VCaP (cell line): ENCODE measurements at regions not wholly inside any gene's neighbourhood (a gene's known extent, or its start where the extent isn't known, plus 50 kb on each side); places are given as distances from the start of the nearest gene placed in this dataset.

Experiments
- H3K27ac ChIP-seq: fragments of 450-650 bp; 2 replicates; pipeline ENCODE4 v1.5.1; 2017
- TF ChIP-seq, protein P1 (sequence below): fragments of 450-650 bp; conservative IDR thresholded peaks from 2 replicates; pipeline ENCODE4 v1.5.1; 2017; ENCODE audit warnings: mild to moderate bottlenecking, moderate library complexity

- TF ChIP-seq, protein P1, sequence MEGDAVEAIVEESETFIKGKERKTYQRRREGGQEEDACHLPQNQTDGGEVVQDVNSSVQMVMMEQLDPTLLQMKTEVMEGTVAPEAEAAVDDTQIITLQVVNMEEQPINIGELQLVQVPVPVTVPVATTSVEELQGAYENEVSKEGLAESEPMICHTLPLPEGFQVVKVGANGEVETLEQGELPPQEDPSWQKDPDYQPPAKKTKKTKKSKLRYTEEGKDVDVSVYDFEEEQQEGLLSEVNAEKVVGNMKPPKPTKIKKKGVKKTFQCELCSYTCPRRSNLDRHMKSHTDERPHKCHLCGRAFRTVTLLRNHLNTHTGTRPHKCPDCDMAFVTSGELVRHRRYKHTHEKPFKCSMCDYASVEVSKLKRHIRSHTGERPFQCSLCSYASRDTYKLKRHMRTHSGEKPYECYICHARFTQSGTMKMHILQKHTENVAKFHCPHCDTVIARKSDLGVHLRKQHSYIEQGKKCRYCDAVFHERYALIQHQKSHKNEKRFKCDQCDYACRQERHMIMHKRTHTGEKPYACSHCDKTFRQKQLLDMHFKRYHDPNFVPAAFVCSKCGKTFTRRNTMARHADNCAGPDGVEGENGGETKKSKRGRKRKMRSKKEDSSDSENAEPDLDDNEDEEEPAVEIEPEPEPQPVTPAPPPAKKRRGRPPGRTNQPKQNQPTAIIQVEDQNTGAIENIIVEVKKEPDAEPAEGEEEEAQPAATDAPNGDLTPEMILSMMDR = no peak
- H3K27ac ChIP-seq = no peak overlapping the region
These were observed 294.9 kb upstream of the ATP5MC3 start for GRCh38 chr2:175476374-175476773.

GRCh38 chr2:175475130-175475529 is 293.6 kb upstream of the ATP5MC3 start:
- TF ChIP-seq, protein P1 = no peak
- no peak overlapping the region for H3K27ac ChIP-seq

GRCh38 chr2:175468431-175469098 is 287.1 kb upstream of the ATP5MC3 start:
- no peak overlapping the region for H3K27ac ChIP-seq
- TF ChIP-seq, protein P1 = no peak

- TF ChIP-seq, protein P1 = no peak
- H3K27ac ChIP-seq = no peak overlapping the region
These were observed 283.6 kb upstream of the ATP5MC3 start for GRCh38 chr2:175465101-175465500.

GRCh38 chr2:175464311-175464670 is 282.8 kb upstream of the ATP5MC3 start:
- TF ChIP-seq, protein P1 = no peak
- no peak overlapping the region for H3K27ac ChIP-seq

DNA sequence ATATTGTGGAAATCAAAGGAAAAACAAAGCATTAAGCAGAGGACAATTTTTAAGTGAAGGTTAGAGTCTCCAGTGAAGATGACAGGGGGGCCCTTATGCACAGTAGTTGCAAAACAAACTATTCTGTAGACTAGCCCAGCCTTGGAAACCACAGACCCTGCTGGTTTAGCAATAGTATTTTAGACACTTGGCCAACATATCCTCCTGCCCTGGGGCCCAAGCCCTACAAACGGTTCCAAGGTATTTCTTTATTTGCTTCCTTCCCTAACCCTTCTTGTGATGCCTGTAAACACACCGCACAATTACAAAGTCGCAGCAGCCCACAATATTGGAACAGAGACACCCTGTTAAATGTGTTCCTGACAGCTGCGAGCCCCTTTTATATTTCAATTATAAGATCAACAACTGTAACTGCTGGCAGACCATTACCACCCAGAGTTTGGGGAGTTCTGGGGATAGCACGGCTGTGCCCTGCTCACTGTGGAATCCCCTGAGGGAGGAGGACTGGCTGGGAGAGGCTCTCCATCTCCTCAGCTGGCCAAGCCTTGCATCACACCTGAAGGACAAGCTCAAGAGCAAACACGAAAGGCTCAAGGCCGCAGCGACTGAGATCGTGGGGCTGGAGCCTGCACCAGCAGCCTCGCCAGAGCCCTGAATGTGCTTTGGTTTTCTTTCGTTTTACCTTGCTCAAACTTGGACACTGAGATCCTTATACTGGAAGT is 282.2 kb upstream of the ATP5MC3 start:
- TF ChIP-seq, protein P1 = no peak
- H3K27ac ChIP-seq = no peak overlapping the region

- no peak overlapping the region for H3K27ac ChIP-seq
- TF ChIP-seq, protein P1 = no peak
These were observed 281.7 kb upstream of the ATP5MC3 start for GRCh38 chr2:175463169-175463568.
